ENCODE measurements at regions not wholly inside any gene's neighbourhood (a gene's known extent, or its start where the extent isn't known, plus 50 kb on each side); places are given as distances from the start of the nearest gene placed in this dataset.
"Not testable (repeated sequence)": the region's sequence is repeated elsewhere in the genome, so short reads cannot be mapped to it uniquely, and the experiment has no call there.

DNA sequence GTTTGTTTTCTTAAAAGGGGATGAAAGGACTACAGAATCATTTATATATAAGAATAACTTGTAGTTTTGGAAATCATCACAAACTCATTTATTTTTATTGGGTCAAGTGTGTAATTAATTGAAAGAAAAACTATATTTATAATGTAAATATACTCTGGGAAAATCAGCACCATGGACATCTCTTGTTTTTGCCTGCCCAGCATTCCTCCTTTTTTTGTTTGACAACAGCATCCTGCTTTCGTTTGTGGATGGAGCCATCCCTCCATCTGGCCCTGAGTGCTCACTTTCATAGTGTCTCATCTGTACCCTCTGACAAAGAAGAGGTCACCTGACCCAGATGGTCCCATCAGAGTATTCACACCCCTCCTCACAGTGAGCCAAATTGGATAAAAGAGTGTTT lies 308.2 kb upstream of the HTR1E start:
- no peaks in the 10 kb centered on the region for H3K36me3 ChIP-seq (ENCODE audit: control insufficient read depth, insufficient read depth, low read length)
- WGBS (ENCODE audit: insufficient coverage, low lambda C conversion rate) = 80% methylated on average over 1 of the region's 1 CpG
- no peak overlapping the region for H3K4me3 ChIP-seq (ENCODE audit: low read length)
- no peak overlapping the region for H3K27ac ChIP-seq (ENCODE audit: low read length)
- no peaks in the 10 kb centered on the region for H3K27me3 ChIP-seq (ENCODE audit: control insufficient read depth, insufficient read depth, low read length)
- no peaks in the 10 kb centered on the region for H3K9me3 ChIP-seq (ENCODE audit: control insufficient read depth, low read depth, low read length)
- no peak for DNase-seq
- H3K4me1 ChIP-seq (ENCODE audit: control insufficient read depth, insufficient read depth, low read length) = no peaks in the 10 kb centered on the region

DNA sequence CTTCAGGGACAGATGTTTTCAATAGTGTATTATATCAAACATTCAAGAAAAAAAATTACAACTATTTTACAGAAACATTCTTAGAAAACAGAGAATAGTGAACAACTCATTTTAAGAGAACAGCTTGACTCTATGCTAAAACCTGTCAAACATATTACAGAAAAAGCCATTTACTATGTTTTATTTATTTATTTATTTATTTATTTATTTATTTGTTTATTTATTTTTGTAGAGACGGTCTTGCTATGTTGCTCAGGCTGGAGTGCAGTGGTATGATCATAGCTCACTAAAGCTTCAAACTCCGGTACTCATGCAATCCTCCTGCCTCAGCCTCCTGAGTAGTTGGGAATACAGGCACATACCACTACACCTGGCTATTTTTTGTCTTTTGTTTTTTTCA lies 317.9 kb upstream of the HTR1E start:
- DNase-seq = no peak
- H3K4me1 ChIP-seq (ENCODE audit: control insufficient read depth, insufficient read depth, low read length) = no peaks in the 10 kb centered on the region
- peaks cover 7% of the 10 kb centered on the region for H3K9me3 ChIP-seq (ENCODE audit: control insufficient read depth, low read depth, low read length)
- no peak overlapping the region for H3K27ac ChIP-seq (ENCODE audit: low read length)
- H3K4me3 ChIP-seq (ENCODE audit: low read length) = no peak overlapping the region
- H3K36me3 ChIP-seq (ENCODE audit: control insufficient read depth, insufficient read depth, low read length) = no peaks in the 10 kb centered on the region
- H3K27me3 ChIP-seq (ENCODE audit: control insufficient read depth, insufficient read depth, low read length) = no peaks in the 10 kb centered on the region
- WGBS (ENCODE audit: insufficient coverage, low lambda C conversion rate) = no CpG with 5 or more reads among the region's 2 CpGs

GRCh38 chr6:86615299-86615698 lies 322.0 kb upstream of the HTR1E start:
- WGBS (ENCODE audit: insufficient coverage, low lambda C conversion rate) = 86% methylated on average over 1 of the region's 1 CpG
- peaks cover 2% of the 10 kb centered on the region for H3K9me3 ChIP-seq (ENCODE audit: control insufficient read depth, low read depth, low read length)
- no peaks in the 10 kb centered on the region for H3K36me3 ChIP-seq (ENCODE audit: control insufficient read depth, insufficient read depth, low read length)
- no peak overlapping the region for H3K27ac ChIP-seq (ENCODE audit: low read length)
- H3K4me1 ChIP-seq (ENCODE audit: control insufficient read depth, insufficient read depth, low read length) = no peaks in the 10 kb centered on the region
- no peak overlapping the region for H3K4me3 ChIP-seq (ENCODE audit: low read length)
- no peaks in the 10 kb centered on the region for H3K27me3 ChIP-seq (ENCODE audit: control insufficient read depth, insufficient read depth, low read length)
- no peak for DNase-seq

DNA sequence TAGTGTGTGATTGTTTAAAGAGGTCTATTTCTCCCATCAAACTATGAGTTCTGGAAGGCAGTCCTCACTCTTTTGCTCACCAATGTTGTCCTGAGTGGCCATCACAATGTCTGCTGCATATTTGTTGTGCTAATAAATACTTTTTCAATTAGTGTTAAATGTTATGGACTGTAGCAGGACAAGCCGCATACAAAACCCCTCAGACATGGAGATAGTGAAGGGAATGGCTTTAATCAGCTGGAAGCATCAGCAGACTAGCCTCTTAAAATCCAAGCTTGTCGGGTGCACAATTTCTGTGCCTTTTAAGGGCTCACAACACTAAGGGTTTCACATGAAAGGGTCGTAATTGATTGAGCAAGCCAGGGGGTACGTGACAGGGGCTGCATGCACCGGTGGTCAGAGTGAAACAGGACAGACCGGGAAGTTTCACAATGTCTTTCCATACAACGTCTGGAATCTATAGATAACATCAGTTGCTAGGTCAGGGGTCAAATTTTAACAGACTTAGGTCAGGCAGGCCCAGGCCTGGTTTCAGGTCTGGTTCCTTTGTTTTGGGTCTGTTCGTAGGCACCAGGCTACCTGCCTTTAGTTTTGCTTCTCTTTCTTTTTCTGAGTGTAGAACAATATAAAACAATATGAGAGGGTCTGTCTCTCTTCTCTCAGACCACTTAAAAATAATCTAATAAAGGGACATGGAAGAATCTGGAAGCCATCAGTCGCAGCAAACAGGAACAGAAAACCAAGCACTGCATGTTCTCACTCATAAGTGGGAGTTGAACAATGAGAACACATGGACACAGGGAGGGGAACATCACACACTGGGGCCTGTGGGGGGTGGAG lies 327.6 kb upstream of the HTR1E start:
- H3K4me3 ChIP-seq (ENCODE audit: low read length) = no peak overlapping the region
- no peak for DNase-seq
- H3K36me3 ChIP-seq (ENCODE audit: control insufficient read depth, insufficient read depth, low read length) = no peaks in the 10 kb centered on the region
- no peaks in the 10 kb centered on the region for H3K27me3 ChIP-seq (ENCODE audit: control insufficient read depth, insufficient read depth, low read length)
- no peak overlapping the region for H3K27ac ChIP-seq (ENCODE audit: low read length)
- WGBS (ENCODE audit: insufficient coverage, low lambda C conversion rate) = no CpG with 5 or more reads among the region's 9 CpGs
- H3K4me1 ChIP-seq (ENCODE audit: control insufficient read depth, insufficient read depth, low read length) = no peaks in the 10 kb centered on the region
- no peaks in the 10 kb centered on the region for H3K9me3 ChIP-seq (ENCODE audit: control insufficient read depth, low read depth, low read length)

- no CpG with 5 or more reads among the region's 3 CpGs for WGBS (ENCODE audit: insufficient coverage, low lambda C conversion rate)
- DNase-seq; H3K36me3 ChIP-seq (ENCODE audit: control insufficient read depth, insufficient read depth, low read length); H3K27me3 ChIP-seq (ENCODE audit: control insufficient read depth, insufficient read depth, low read length); H3K4me1 ChIP-seq (ENCODE audit: control insufficient read depth, insufficient read depth, low read length); H3K27ac ChIP-seq (ENCODE audit: low read length); H3K9me3 ChIP-seq (ENCODE audit: control insufficient read depth, low read depth, low read length); H3K4me3 ChIP-seq (ENCODE audit: low read length): not testable (repeated sequence)
Observed at GRCh38 chr6:86603364-86603763, 334.0 kb upstream of the HTR1E start.

GRCh38 chr6:86602093-86602492 lies 335.2 kb upstream of the HTR1E start:
- DNase-seq; H3K4me1 ChIP-seq (ENCODE audit: control insufficient read depth, insufficient read depth, low read length); H3K4me3 ChIP-seq (ENCODE audit: low read length); H3K27me3 ChIP-seq (ENCODE audit: control insufficient read depth, insufficient read depth, low read length); H3K36me3 ChIP-seq (ENCODE audit: control insufficient read depth, insufficient read depth, low read length); H3K9me3 ChIP-seq (ENCODE audit: control insufficient read depth, low read depth, low read length); H3K27ac ChIP-seq (ENCODE audit: low read length): not testable (repeated sequence)
- WGBS (ENCODE audit: insufficient coverage, low lambda C conversion rate) = no CpG with 5 or more reads among the region's 6 CpGs

GRCh38 chr6:86598969-86599368 lies 338.4 kb upstream of the HTR1E start:
- not testable (repeated sequence) for H3K4me3 ChIP-seq (ENCODE audit: low read length); H3K4me1 ChIP-seq (ENCODE audit: control insufficient read depth, insufficient read depth, low read length); DNase-seq; H3K27ac ChIP-seq (ENCODE audit: low read length); H3K27me3 ChIP-seq (ENCODE audit: control insufficient read depth, insufficient read depth, low read length); H3K36me3 ChIP-seq (ENCODE audit: control insufficient read depth, insufficient read depth, low read length); H3K9me3 ChIP-seq (ENCODE audit: control insufficient read depth, low read depth, low read length)
- no CpG with 5 or more reads among the region's 4 CpGs for WGBS (ENCODE audit: insufficient coverage, low lambda C conversion rate)

DNA sequence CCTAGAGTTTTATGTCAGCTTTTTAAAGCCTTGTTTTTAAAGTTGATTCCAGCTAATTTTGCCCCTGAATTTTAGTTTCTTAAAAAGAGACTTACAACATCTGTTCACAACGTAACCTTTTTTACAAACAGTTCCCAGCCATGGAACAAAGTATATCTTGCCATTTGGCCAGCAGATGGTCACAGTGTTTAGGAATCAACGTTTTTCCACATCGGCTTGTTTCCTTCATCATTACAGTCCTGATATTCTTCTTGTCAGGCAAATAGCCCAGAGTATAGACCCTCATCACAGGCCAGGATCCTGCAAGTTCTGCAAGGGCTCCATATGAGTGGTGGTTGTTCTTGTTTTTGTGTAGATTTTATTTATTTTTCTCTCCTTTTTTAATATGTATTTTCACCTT lies 341.7 kb upstream of the HTR1E start:
- Histone ChIP-seq H3K9me3 (ENCODE audit: control insufficient read depth, low read depth, low read length) (no peaks in the 10 kb centered on the region), H3K27me3 (ENCODE audit: control insufficient read depth, insufficient read depth, low read length) (no peaks in the 10 kb centered on the region), H3K4me3 (ENCODE audit: low read length) (no peak overlapping the region), H3K36me3 (ENCODE audit: control insufficient read depth, insufficient read depth, low read length) (no peaks in the 10 kb centered on the region), H3K4me1 (ENCODE audit: control insufficient read depth, insufficient read depth, low read length) (no peaks in the 10 kb centered on the region), H3K27ac (ENCODE audit: low read length) (no peak overlapping the region)
- no CpG with 5 or more reads among the region's 3 CpGs for WGBS (ENCODE audit: insufficient coverage, low lambda C conversion rate)
- DNase-seq = no peak

DNA sequence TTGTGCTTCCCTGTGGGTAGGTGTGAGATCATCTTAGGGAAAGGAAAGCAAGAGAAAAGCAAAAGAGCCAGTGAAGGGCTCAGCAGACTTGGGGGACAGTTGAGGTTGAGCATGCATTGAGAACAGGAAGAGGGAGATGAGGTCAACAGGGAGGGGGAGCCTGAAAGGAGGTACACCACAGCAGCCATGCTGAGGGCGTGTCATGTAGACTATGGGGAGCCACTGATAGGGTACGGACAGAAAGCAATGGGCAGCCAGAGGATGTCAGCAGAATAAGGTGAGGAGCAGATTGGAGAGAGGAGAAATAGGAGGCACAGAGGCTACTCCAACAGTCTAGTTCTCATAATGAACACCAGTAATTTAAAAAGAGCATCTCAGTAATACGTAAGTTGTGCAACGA lies 351.1 kb upstream of the HTR1E start:
- Histone ChIP-seq H3K4me3 (ENCODE audit: low read length) (no peak overlapping the region), H3K4me1 (ENCODE audit: control insufficient read depth, insufficient read depth, low read length) (no peaks in the 10 kb centered on the region), H3K9me3 (ENCODE audit: control insufficient read depth, low read depth, low read length) (peaks cover 17% of the 10 kb centered on the region), H3K36me3 (ENCODE audit: control insufficient read depth, insufficient read depth, low read length) (no peaks in the 10 kb centered on the region), H3K27ac (ENCODE audit: low read length) (no peak overlapping the region), H3K27me3 (ENCODE audit: control insufficient read depth, insufficient read depth, low read length) (no peaks in the 10 kb centered on the region)
- DNase-seq = no peak
- WGBS (ENCODE audit: insufficient coverage, low lambda C conversion rate) = 100% methylated on average over 3 of the region's 4 CpGs

GRCh38 chr6:86581833-86582232 lies 355.5 kb upstream of the HTR1E start:
- WGBS (ENCODE audit: insufficient coverage, low lambda C conversion rate) = 74% methylated on average over 3 of the region's 3 CpGs
- H3K36me3 ChIP-seq (ENCODE audit: control insufficient read depth, insufficient read depth, low read length) = no peaks in the 10 kb centered on the region
- no peaks in the 10 kb centered on the region for H3K4me1 ChIP-seq (ENCODE audit: control insufficient read depth, insufficient read depth, low read length)
- H3K27me3 ChIP-seq (ENCODE audit: control insufficient read depth, insufficient read depth, low read length) = no peaks in the 10 kb centered on the region
- DNase-seq = no peak
- H3K4me3 ChIP-seq (ENCODE audit: low read length) = no peak overlapping the region
- H3K9me3 ChIP-seq (ENCODE audit: control insufficient read depth, low read depth, low read length) = peaks cover 17% of the 10 kb centered on the region
- no peak overlapping the region for H3K27ac ChIP-seq (ENCODE audit: low read length)

- Histone ChIP-seq H3K4me3 (ENCODE audit: low read length) (no peak overlapping the region), H3K27me3 (ENCODE audit: control insufficient read depth, insufficient read depth, low read length) (no peaks in the 10 kb centered on the region), H3K9me3 (ENCODE audit: control insufficient read depth, low read depth, low read length) (no peaks in the 10 kb centered on the region), H3K4me1 (ENCODE audit: control insufficient read depth, insufficient read depth, low read length) (no peaks in the 10 kb centered on the region), H3K27ac (ENCODE audit: low read length) (no peak overlapping the region), H3K36me3 (ENCODE audit: control insufficient read depth, insufficient read depth, low read length) (no peaks in the 10 kb centered on the region)
- no peak for DNase-seq
- 100% methylated on average over 1 of the region's 1 CpG for WGBS (ENCODE audit: insufficient coverage, low lambda C conversion rate)
Observed at GRCh38 chr6:86563197-86563596, 374.1 kb upstream of the HTR1E start.
